ENCODE measurements at regions not wholly inside any gene's neighbourhood (a gene's known extent, or its start where the extent isn't known, plus 50 kb on each side); places are given as distances from the start of the nearest gene placed in this dataset.

- no peak for DNase-seq (ENCODE audit: low read depth in 3 of 3)
Measured at GRCh38 chr17:73924114-73924908, 279.2 kb upstream of the RPL38 start.

GRCh38 chr17:73924909-73925186 is 278.6 kb upstream of the RPL38 start:
- DNase-seq (ENCODE audit: low read depth in 3 of 3): no peak

- DNase-seq (ENCODE audit: low read depth in 3 of 3): no peak
Measured at GRCh38 chr17:73929860-73930430, 273.5 kb upstream of the RPL38 start.

- no peak for DNase-seq (ENCODE audit: low read depth in 3 of 3)
Measured at GRCh38 chr17:73932216-73932749, 271.2 kb upstream of the RPL38 start.

GRCh38 chr17:73933164-73933766 is 270.2 kb upstream of the RPL38 start:
- DNase-seq (ENCODE audit: low read depth in 3 of 3): no peak

GRCh38 chr17:73933871-73934270 is 269.6 kb upstream of the RPL38 start:
- DNase-seq (ENCODE audit: low read depth in 3 of 3): no peak

- no peak for DNase-seq (ENCODE audit: low read depth in 3 of 3)
Measured at GRCh38 chr17:73934696-73935095, 268.8 kb upstream of the RPL38 start.

- no peak for DNase-seq (ENCODE audit: low read depth in 3 of 3)
Measured at GRCh38 chr17:73936908-73937627, 266.4 kb upstream of the RPL38 start.

- no peak for DNase-seq (ENCODE audit: low read depth in 3 of 3)
Measured at GRCh38 chr17:73938706-73939105, 264.8 kb upstream of the RPL38 start.

GRCh38 chr17:73939806-73940205 is 263.7 kb upstream of the RPL38 start:
- no peak for DNase-seq (ENCODE audit: low read depth in 3 of 3)

GRCh38 chr17:73940511-73940910 is 263.0 kb upstream of the RPL38 start:
- no peak for DNase-seq (ENCODE audit: low read depth in 3 of 3)

- no peak for DNase-seq (ENCODE audit: low read depth in 3 of 3)
Measured at GRCh38 chr17:73941919-73942530, 261.5 kb upstream of the RPL38 start.

GRCh38 chr17:73942703-73943415 is 260.6 kb upstream of the RPL38 start:
- no peak for DNase-seq (ENCODE audit: low read depth in 3 of 3)

GRCh38 chr17:73943416-73944110 is 259.9 kb upstream of the RPL38 start:
- no peak for DNase-seq (ENCODE audit: low read depth in 3 of 3)

- DNase-seq (ENCODE audit: low read depth in 3 of 3): no peak
Measured at GRCh38 chr17:73944366-73944765, 259.1 kb upstream of the RPL38 start.

- no peak for DNase-seq (ENCODE audit: low read depth in 3 of 3)
Measured at GRCh38 chr17:73947281-73947965, 256.1 kb upstream of the RPL38 start.

GRCh38 chr17:73947966-73948355 is 255.5 kb upstream of the RPL38 start:
- DNase-seq (ENCODE audit: low read depth in 3 of 3): no peak

- no peak for DNase-seq (ENCODE audit: low read depth in 3 of 3)
Measured at GRCh38 chr17:73949903-73950592, 253.4 kb upstream of the RPL38 start.

- no peak for DNase-seq (ENCODE audit: low read depth in 3 of 3)
Measured at GRCh38 chr17:73950593-73950914, 252.9 kb upstream of the RPL38 start.

GRCh38 chr17:73952082-73952479 is 251.4 kb upstream of the RPL38 start:
- DNase-seq (ENCODE audit: low read depth in 3 of 3): no peak
